Esophagus squamous epithelium (tissue), 4 donors: ENCODE measurements at regions not wholly inside any gene's neighbourhood (a gene's known extent, or its start where the extent isn't known, plus 50 kb on each side); places are given as distances from the start of the nearest gene placed in this dataset.

Source experiments
- CTCF ChIP-seq, 6 experiments: fragments of 450-650 bp in 4 of 6; fragments of 200-600 bp in 2 of 6; sonication (generic) in 2 of 6; IDR thresholded peaks; one replicate each; pipeline ENCODE4 v1.5.1; 2016 to 2019; ENCODE audit warnings: antibody characterized with exemption in 6 of 6, mild to moderate bottlenecking in 4 of 6, moderate library complexity in 4 of 6
- POLR2A ChIP-seq, 4 donors: fragments of 450-650 bp; IDR thresholded peaks; one replicate each; pipeline ENCODE4 v1.6.1; 2017; ENCODE audit warnings: antibody characterized with exemption in 4 of 4, mild to moderate bottlenecking in 4 of 4, moderate library complexity in 3 of 4

- TF ChIP-seq CTCF (IDR thresholded peaks at IDR 0.05), result no peak
- no peak for TF ChIP-seq POLR2A (IDR thresholded peaks at IDR 0.05)
These were observed 68.1 kb downstream of the HFE start for GRCh38 chr6:26155061-26155930.
